ENCODE measurements at regions not wholly inside any gene's neighbourhood (a gene's known extent, or its start where the extent isn't known, plus 50 kb on each side); places are given as distances from the start of the nearest gene placed in this dataset.

DNA sequence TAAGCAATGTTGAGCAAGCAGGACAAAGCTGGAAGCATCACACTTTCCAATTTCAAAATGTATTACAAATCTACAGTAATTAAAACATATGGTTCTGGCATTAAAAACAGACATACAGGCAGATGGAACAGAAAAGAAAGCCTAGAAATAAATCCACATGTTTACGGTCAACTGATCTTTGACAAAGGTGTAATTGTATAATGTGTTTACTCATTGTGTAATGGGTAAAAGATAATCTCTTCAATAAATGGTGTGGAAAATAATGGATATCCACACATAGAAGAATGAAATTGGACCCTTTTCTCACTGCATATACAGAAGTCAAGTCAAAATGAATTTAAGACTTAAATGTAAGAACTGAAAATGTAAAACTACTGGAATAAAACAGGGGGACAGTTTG, 394.2 kb downstream of the ANKRD50 start:
- TF ChIP-seq GATA1 (IDR thresholded peaks at IDR 0.05; ENCODE audit: low read depth, low read length) (no peak), POLR2A (IDR thresholded peaks at IDR 0.05; ENCODE audit: low read length) (no peak)
- no peak for DNase-seq

- TF ChIP-seq GATA1 (IDR thresholded peaks at IDR 0.05; ENCODE audit: low read depth, low read length) (no peak), POLR2A (IDR thresholded peaks at IDR 0.05; ENCODE audit: low read length) (no peak)
- DNase-seq, result no peak
Observed at GRCh38 chr4:124321364-124321763, 391.2 kb downstream of the ANKRD50 start.

DNA sequence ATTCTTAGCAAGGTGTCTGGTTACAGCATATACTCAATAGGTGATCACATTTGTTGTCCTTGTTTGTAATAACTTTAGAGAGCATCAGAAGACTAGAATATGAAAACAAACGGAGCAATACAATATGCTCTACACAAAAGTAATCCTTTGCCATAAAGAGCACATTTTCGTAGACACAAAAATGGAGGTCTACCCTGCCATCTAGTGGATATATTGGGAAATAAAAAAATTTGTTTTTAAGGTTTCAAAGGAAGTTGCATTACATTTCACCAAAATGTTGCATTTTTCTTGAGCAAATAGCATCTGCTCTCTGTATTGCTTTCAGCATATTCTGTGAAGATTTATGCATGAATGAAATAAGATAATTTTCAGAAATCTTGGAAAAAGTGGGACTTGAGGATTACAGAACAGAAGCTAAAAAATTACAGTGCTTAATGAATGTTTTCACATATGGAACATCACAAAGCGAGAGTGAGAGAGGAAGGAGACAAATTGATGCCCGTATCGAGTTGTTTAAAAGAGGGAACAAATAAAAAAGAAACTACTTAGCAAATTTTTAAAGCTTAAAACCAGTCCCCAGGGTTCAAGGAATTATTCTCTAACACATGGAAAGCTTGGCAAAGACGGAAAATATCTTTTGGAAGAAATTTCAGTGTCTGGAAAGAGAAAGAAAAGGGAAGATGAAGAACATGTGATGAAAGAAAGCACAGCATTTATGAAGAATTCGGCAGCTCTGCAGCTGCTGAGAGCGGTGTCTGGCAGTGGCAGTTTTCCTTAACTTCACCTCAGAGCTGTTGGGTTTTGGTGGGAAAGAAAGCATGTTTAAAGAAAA, 390.1 kb downstream of the ANKRD50 start:
- no peak for TF ChIP-seq POLR2A (IDR thresholded peaks at IDR 0.05; ENCODE audit: low read length)
- no peak for TF ChIP-seq GATA1 (IDR thresholded peaks at IDR 0.05; ENCODE audit: low read depth, low read length)
- peak; percentile 19 to 41 for DNase-seq

DNA sequence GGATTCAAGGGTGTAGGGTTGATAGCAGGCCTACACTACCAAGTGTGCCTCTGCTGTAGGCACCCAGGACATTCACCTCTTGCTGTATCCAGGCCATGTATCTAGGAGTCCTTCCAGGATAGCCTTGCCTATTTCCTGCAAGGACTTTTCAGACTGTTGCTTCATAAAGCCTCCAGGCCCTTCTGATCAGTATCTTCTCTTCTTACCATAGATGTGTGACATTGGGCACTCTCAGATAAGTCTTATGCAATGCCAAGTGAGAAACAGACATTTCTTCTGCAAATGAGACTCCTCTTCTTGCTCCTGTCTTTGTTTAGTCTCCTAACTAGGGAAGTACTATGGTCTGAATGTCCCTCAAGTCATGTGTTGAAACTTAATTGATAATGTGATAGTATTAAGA, 386.8 kb downstream of the ANKRD50 start:
- DNase-seq, result no peak
- no peak for TF ChIP-seq POLR2A (IDR thresholded peaks at IDR 0.05; ENCODE audit: low read length)
- TF ChIP-seq GATA1 (IDR thresholded peaks at IDR 0.05; ENCODE audit: low read depth, low read length), result no peak

GRCh38 chr4:124329134-124329533, 383.4 kb downstream of the ANKRD50 start:
- no peak for DNase-seq
- TF ChIP-seq GATA1 (IDR thresholded peaks at IDR 0.05; ENCODE audit: low read depth, low read length), result no peak
- TF ChIP-seq POLR2A (IDR thresholded peaks at IDR 0.05; ENCODE audit: low read length), result no peak

- no peak for DNase-seq
- no peak for TF ChIP-seq GATA1 (IDR thresholded peaks at IDR 0.05; ENCODE audit: low read depth, low read length)
- TF ChIP-seq POLR2A (IDR thresholded peaks at IDR 0.05; ENCODE audit: low read length), result no peak
Observed at GRCh38 chr4:124330045-124330444, 382.5 kb downstream of the ANKRD50 start.

GRCh38 chr4:124331781-124332180, 380.8 kb downstream of the ANKRD50 start:
- no peak for TF ChIP-seq POLR2A (IDR thresholded peaks at IDR 0.05; ENCODE audit: low read length)
- TF ChIP-seq GATA1 (IDR thresholded peaks at IDR 0.05; ENCODE audit: low read depth, low read length), result no peak
- DNase-seq, result no peak

DNA sequence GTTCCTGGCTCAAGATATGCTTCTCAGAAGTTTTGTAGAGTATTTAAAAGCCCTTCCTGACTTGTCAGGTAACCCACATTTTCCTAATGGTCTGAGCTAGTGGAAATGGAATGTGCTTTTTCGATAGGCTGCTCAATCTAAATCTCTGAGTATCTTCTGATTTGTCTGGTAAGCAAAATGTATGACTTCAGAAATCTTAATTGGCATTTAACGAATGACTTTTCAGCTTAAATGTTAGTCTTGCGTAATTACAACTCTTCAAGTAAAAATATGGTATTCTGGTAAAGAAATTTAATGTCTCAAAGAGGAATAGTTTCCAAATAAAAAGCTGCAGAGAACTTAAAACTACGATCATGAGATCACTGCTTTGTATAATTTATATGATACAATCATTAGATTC, 379.1 kb downstream of the ANKRD50 start:
- DNase-seq, result no peak
- TF ChIP-seq GATA1 (IDR thresholded peaks at IDR 0.05; ENCODE audit: low read depth, low read length), result no peak

DNA sequence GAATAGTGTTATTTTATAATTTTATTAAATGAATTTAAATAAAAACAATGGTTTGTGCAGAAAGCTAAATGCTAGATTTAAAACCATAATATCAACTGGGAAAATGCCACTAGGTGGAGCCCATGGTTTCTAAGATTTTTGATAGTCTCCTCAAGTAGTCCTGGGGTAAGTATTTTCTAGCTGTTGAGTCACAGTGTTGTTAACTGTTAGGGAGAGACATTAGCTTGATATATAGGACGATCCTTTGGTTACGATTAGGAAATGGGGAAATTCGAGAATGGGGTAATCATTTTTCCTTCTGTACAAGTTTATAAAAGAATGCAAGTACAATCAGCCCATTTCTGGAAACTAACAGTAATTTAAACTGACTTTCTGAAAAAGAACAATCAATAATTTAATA, 378.4 kb downstream of the ANKRD50 start:
- TF ChIP-seq GATA1 (IDR thresholded peaks at IDR 0.05; ENCODE audit: low read depth, low read length), result no peak
- no peak for TF ChIP-seq POLR2A (IDR thresholded peaks at IDR 0.05; ENCODE audit: low read length)
- peak; percentile 33 to 42 for DNase-seq

DNA sequence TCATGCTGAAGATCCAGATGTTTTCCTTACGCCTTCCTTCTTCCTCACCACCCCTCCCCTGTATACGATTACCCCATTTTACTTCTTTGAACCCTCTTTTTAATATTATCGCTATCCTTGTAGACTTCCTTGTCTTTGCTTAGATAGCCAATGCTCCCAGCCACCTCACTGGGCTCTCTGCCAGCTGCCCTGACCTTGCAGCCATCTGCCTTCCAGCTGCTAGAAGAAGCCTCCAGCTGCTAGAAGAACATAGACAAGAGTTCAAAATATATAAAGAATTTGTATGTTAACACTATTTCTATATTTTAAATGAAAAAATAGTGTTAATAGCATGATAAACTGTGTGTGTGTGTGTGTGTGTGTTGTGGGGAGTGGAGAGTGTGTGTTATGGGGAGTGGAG, 374.7 kb downstream of the ANKRD50 start:
- TF ChIP-seq POLR2A (IDR thresholded peaks at IDR 0.05; ENCODE audit: low read length) (no peak), GATA1 (IDR thresholded peaks at IDR 0.05; ENCODE audit: low read depth, low read length) (no peak)
- peak; percentile 1 to 4 for DNase-seq

- no peak for DNase-seq
- TF ChIP-seq POLR2A (IDR thresholded peaks at IDR 0.05; ENCODE audit: low read length) (no peak), GATA1 (IDR thresholded peaks at IDR 0.05; ENCODE audit: low read depth, low read length) (no peak)
Observed at GRCh38 chr4:124343661-124344171, 368.8 kb downstream of the ANKRD50 start.

DNA sequence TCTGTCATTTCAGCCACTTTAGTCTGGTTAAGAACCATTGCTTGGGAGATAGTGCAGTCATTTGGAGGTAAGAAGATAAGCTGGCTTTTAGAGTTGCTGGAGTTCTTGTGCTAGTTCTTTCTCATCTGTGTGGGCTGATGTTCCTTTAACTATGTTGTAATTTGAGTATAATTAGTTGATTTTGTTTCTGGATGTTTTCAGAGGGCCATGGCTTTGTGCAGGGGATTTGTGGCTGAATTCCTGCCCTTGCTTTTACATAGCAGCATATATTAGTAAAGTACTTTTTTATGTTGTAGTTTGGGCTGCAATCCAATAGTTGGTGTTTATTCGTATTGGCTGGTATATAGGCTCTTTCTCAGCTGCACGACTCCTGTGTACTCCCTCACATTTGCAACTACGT, 339.6 kb downstream of the ANKRD50 start:
- TF ChIP-seq GATA1 (IDR thresholded peaks at IDR 0.05; ENCODE audit: low read depth, low read length) (no peak), POLR2A (IDR thresholded peaks at IDR 0.05; ENCODE audit: low read length) (no peak)
- DNase-seq, result no peak

DNA sequence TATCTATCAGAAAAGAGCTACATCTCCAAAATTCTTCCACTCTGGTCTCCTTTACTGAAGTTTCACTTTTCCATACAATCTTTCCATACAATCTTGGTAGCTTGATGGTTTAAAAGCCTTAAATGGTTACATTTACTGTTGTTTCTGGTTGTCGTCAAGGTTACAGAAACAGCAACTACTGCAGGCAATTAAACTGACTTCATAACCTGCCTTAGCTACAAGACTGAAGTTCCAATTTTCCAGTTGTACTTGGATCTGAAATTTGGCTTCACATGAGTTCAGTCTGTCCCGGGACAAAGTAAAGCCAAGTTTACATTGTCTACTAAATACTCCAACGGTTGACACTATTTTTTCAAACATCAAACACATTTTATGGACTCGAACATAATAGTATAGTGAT, 326.4 kb downstream of the ANKRD50 start:
- TF ChIP-seq GATA1 (IDR thresholded peaks at IDR 0.05; ENCODE audit: low read depth, low read length) (no peak), POLR2A (IDR thresholded peaks at IDR 0.05; ENCODE audit: low read length) (no peak)
- DNase-seq, result no peak

DNA sequence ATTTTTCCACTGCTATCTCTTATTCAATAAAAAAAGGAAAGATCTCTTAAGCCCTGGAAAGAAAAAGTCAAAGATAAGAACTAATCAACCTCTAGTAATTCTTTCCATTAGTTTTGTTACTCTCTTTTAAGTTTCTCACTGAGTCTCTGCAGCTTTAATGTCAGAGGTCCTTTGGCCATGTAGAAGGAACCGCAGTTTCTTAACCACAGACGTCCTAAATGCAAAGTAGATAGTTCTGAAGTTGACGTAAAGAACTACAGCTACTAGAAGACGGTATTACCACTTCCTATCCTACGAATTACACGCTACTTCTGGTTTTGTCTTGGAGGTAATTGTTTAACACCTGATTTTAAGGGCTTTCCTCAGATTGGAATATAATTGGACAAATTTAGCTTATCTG, 325.9 kb downstream of the ANKRD50 start:
- TF ChIP-seq GATA1 (IDR thresholded peaks at IDR 0.05; ENCODE audit: low read depth, low read length), result no peak
- TF ChIP-seq POLR2A (IDR thresholded peaks at IDR 0.05; ENCODE audit: low read length), result no peak
- DNase-seq, result no peak

DNA sequence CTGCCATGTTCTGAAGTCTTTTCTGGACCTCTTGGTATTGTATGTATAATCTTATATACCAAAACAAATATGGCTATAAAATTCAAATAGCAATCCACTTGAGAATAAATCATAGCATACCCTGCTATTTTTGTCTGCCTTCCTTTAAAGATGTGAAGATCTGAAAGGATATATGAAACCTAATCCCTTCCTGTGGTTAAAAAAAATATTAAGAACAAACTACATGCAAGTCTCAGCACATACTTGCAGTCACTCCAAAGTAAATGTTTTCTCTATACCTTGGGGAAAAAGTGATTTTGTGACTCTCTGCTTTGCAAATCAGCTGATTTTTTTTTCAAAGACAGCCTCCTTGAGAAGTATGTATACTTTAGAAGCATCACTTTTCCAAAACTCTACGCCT, 322.9 kb downstream of the ANKRD50 start:
- no peak for DNase-seq
- TF ChIP-seq POLR2A (IDR thresholded peaks at IDR 0.05; ENCODE audit: low read length), result no peak
- no peak for TF ChIP-seq GATA1 (IDR thresholded peaks at IDR 0.05; ENCODE audit: low read depth, low read length)

Data from erythroblast (primary cell).